ENCODE measurements at regions not wholly inside any gene's neighbourhood (a gene's known extent, or its start where the extent isn't known, plus 50 kb on each side); places are given as distances from the start of the nearest gene placed in this dataset. TPM values are rescaled to one million over a fixed set of nuclear protein-coding genes. Genes with fewer than 3 reads are reported as not detected.

DNA sequence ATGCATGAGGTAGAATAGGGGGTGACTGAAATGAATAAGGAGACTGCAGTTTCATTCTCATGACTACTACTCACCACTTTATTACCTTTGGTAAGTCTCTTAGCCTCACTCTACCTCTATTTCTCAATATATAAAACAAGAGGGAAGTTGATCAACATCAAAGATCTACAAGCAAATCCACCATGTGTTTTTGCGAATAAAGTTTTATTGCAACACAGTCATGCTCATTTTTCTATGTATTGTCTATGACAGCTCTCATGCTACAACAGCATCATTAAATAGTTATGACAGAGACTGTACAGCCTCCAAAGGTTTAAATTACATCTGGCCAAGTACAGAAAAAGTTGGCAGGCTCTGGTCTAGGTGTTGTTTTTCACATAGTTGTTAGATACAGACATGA is 72.6 kb upstream of the CPEB2 start:
- H3K4me1 Mint-ChIP-seq = no peaks in the 10 kb centered on the region
- Histone ChIP-seq H3K79me2 (ENCODE audit: low read depth) (no peaks in the 10 kb centered on the region), H3K4me3 (no peak overlapping the region), H3K27ac (no peak overlapping the region), H3K4me2 (no peak overlapping the region), H3K4me1 (peaks cover 13% of the 10 kb centered on the region), H3K9me3 (ENCODE audit: low read depth) (no peaks in the 10 kb centered on the region), H3K27me3 (no peaks in the 10 kb centered on the region), H2AFZ (replicated peaks) (no peak overlapping the region), H3K36me3 (no peaks in the 10 kb centered on the region), H3F3A (ENCODE audit: low read depth) (peaks cover 6% of the 10 kb centered on the region), H3K9ac (no peak overlapping the region), H4K20me1 (ENCODE audit: low read depth) (no peaks in the 10 kb centered on the region)
- H3K27me3 Mint-ChIP-seq (ENCODE audit: insufficient read depth, low read depth) = peaks cover 2% of the 10 kb centered on the region
- no peak overlapping the region for H3K4me3 Mint-ChIP-seq
- H3K27ac Mint-ChIP-seq = no peak overlapping the region
- TF ChIP-seq EZH2phosphoT487 (IDR thresholded peaks at IDR 0.05) (no peak), EZH2 (IDR thresholded peaks at IDR 0.05) (no peak)
- TF ChIP-seq, protein P1, sequence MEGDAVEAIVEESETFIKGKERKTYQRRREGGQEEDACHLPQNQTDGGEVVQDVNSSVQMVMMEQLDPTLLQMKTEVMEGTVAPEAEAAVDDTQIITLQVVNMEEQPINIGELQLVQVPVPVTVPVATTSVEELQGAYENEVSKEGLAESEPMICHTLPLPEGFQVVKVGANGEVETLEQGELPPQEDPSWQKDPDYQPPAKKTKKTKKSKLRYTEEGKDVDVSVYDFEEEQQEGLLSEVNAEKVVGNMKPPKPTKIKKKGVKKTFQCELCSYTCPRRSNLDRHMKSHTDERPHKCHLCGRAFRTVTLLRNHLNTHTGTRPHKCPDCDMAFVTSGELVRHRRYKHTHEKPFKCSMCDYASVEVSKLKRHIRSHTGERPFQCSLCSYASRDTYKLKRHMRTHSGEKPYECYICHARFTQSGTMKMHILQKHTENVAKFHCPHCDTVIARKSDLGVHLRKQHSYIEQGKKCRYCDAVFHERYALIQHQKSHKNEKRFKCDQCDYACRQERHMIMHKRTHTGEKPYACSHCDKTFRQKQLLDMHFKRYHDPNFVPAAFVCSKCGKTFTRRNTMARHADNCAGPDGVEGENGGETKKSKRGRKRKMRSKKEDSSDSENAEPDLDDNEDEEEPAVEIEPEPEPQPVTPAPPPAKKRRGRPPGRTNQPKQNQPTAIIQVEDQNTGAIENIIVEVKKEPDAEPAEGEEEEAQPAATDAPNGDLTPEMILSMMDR (IDR thresholded peaks at IDR 0.05) = no peak
- no peaks in the 10 kb centered on the region for H3K9me3 Mint-ChIP-seq
- no peak for DNase-seq (ENCODE audit: low spot score)
- no peaks in the 10 kb centered on the region for H3K36me3 Mint-ChIP-seq

DNA sequence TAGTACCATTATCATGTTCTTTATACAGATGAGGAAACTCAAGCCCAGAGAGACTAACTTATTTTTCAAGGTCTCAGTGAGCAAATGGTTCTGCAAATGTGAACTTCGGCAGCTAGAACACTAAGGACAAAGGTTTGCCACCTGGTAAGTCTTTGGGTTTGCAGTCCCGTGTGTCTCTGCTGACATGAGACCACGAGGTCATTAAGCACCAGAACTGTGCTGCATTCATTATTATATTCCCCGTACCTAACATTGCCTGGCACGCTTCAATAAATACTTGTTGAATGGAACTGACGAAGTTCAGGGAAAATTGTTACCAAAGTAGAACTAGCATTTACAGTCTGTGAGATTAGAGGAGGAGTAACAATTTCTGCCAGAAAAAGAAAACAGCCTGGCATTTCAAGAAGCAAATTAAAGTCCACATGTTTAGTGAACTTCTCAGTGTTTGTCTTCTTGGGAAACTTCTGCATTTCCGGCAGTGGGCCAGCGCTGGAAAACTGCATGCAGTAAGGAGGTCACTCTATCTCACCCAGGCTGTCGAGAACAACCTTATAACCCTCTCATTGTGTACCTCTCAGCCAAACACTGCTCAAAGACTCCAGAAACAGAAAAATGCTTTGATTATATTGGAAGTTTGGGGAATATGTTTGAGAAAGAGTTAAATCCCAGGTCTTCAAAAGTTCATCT is 67.4 kb upstream of the CPEB2 start:
- H3K4me2 ChIP-seq = no peak overlapping the region
- no peak overlapping the region for H3K27ac Mint-ChIP-seq
- H3K4me1 ChIP-seq = no peaks in the 10 kb centered on the region
- no peak overlapping the region for H3K4me3 ChIP-seq
- no peak overlapping the region for H3K9ac ChIP-seq
- no peaks in the 10 kb centered on the region for H3F3A ChIP-seq (ENCODE audit: low read depth)
- no peaks in the 10 kb centered on the region for H4K20me1 ChIP-seq (ENCODE audit: low read depth)
- H3K27ac ChIP-seq = no peak overlapping the region
- no peaks in the 10 kb centered on the region for H3K9me3 Mint-ChIP-seq
- no peaks in the 10 kb centered on the region for H3K79me2 ChIP-seq (ENCODE audit: low read depth)
- H3K36me3 ChIP-seq = no peaks in the 10 kb centered on the region
- no peak overlapping the region for H2AFZ ChIP-seq (replicated peaks)
- H3K27me3 ChIP-seq = no peaks in the 10 kb centered on the region
- DNase-seq (ENCODE audit: low spot score) = no peak
- H3K4me3 Mint-ChIP-seq = no peak overlapping the region
- no peaks in the 10 kb centered on the region for H3K36me3 Mint-ChIP-seq
- no peaks in the 10 kb centered on the region for H3K4me1 Mint-ChIP-seq
- TF ChIP-seq EZH2 (IDR thresholded peaks at IDR 0.05) = no peak
- H3K9me3 ChIP-seq (ENCODE audit: low read depth) = no peaks in the 10 kb centered on the region
- no peaks in the 10 kb centered on the region for H3K27me3 Mint-ChIP-seq (ENCODE audit: insufficient read depth, low read depth)

DNA sequence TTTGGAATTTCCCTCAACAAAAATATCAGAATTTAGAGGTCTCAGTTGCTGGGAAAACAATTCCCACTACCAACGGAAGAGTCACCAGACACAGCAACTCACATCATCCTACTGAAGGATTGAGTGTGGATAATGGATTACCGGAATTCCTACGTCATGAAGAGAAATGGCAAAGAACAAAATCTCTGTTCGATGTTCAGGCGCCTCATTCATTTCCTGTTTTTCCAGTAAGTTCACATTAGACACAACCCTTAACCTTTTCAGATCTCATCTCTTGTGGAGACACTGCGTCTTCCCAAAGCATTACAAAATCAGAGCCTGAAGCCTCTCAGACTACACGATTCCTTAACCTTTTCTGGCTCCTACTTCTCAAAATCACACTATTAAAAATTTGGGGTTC is 58.5 kb upstream of the CPEB2 start:
- Histone ChIP-seq H3K27ac (no peak overlapping the region), H3K9me3 (ENCODE audit: low read depth) (no peaks in the 10 kb centered on the region), H2AFZ (replicated peaks) (no peak overlapping the region), H4K20me1 (ENCODE audit: low read depth) (no peaks in the 10 kb centered on the region), H3K4me1 (no peaks in the 10 kb centered on the region), H3K4me2 (no peak overlapping the region), H3K9ac (no peak overlapping the region), H3K4me3 (no peak overlapping the region), H3K36me3 (no peaks in the 10 kb centered on the region), H3K27me3 (no peaks in the 10 kb centered on the region), H3F3A (ENCODE audit: low read depth) (no peaks in the 10 kb centered on the region), H3K79me2 (ENCODE audit: low read depth) (no peaks in the 10 kb centered on the region)
- no peak overlapping the region for H3K27ac Mint-ChIP-seq
- DNase-seq (ENCODE audit: low spot score) = no peak
- TF ChIP-seq EZH2phosphoT487 (IDR thresholded peaks at IDR 0.05) = no peak
- TF ChIP-seq EZH2 (IDR thresholded peaks at IDR 0.05) = no peak
- no peaks in the 10 kb centered on the region for H3K9me3 Mint-ChIP-seq
- H3K4me1 Mint-ChIP-seq = no peaks in the 10 kb centered on the region
- H3K36me3 Mint-ChIP-seq = no peaks in the 10 kb centered on the region
- no peak overlapping the region for H3K4me3 Mint-ChIP-seq
- H3K27me3 Mint-ChIP-seq (ENCODE audit: insufficient read depth, low read depth) = peaks cover 1% of the 10 kb centered on the region

DNA sequence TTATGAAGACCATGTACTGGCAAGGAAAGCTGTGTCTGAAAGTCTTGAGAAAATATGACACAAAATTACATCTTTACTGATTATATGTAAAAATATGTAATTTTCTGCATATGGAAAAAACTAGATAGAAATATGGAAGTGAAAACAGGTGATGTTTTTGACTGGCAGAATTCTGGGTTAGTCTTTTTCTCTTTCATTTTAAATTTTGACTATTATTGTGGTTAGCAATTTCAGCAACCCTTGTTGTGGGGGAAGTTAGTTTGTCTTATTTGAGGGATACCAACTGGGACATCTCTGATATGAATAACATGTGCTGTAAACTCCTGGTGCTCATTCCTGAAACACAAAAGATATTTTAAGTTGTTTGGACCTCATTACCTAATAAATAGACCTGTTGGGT is 49.9 kb upstream of the CPEB2 start:
- Histone ChIP-seq H3K4me1 (no peaks in the 10 kb centered on the region), H3K79me2 (ENCODE audit: low read depth) (no peaks in the 10 kb centered on the region), H3K4me2 (no peak overlapping the region), H3K9ac (no peak overlapping the region), H3F3A (ENCODE audit: low read depth) (no peaks in the 10 kb centered on the region), H3K36me3 (no peaks in the 10 kb centered on the region), H3K9me3 (ENCODE audit: low read depth) (no peaks in the 10 kb centered on the region), H4K20me1 (ENCODE audit: low read depth) (no peaks in the 10 kb centered on the region), H3K4me3 (no peak overlapping the region), H2AFZ (replicated peaks) (no peak overlapping the region), H3K27me3 (no peaks in the 10 kb centered on the region), H3K27ac (no peak overlapping the region)
- no peaks in the 10 kb centered on the region for H3K36me3 Mint-ChIP-seq
- H3K4me3 Mint-ChIP-seq = no peak overlapping the region
- H3K4me1 Mint-ChIP-seq = no peaks in the 10 kb centered on the region
- H3K9me3 Mint-ChIP-seq = no peaks in the 10 kb centered on the region
- DNase-seq (ENCODE audit: low spot score) = no peak
- H3K27me3 Mint-ChIP-seq (ENCODE audit: insufficient read depth, low read depth) = peaks cover 2% of the 10 kb centered on the region
- H3K27ac Mint-ChIP-seq = no peak overlapping the region
- no peak for TF ChIP-seq EZH2 (IDR thresholded peaks at IDR 0.05)
- TF ChIP-seq EZH2phosphoT487 (IDR thresholded peaks at IDR 0.05) = no peak
- TF ChIP-seq, protein P1 (IDR thresholded peaks at IDR 0.05) = no peak

Small RNAs in the stretch of these regions (small RNA-seq; reads per million reads assigned to genes)
- not detected for gene RF00092
